C4-2B (cell line): ENCODE measurements at regions not wholly inside any gene's neighbourhood (a gene's known extent, or its start where the extent isn't known, plus 50 kb on each side); places are given as distances from the start of the nearest gene placed in this dataset.
"Not testable (repeated sequence)": the region's sequence is repeated elsewhere in the genome, so short reads cannot be mapped to it uniquely, and the experiment has no call there.

Source experiments
- ZFX ChIP-seq: fragments of 450-650 bp; IDR thresholded peaks from 2 replicates; pipeline ENCODE4 v1.6.1; 2017
- TF ChIP-seq, protein P1 (sequence below): fragments of 450-650 bp; conservative IDR thresholded peaks from 2 replicates; pipeline ENCODE4 v1.5.1; 2017; ENCODE audit warnings: mild to moderate bottlenecking

- TF ChIP-seq, protein P1, sequence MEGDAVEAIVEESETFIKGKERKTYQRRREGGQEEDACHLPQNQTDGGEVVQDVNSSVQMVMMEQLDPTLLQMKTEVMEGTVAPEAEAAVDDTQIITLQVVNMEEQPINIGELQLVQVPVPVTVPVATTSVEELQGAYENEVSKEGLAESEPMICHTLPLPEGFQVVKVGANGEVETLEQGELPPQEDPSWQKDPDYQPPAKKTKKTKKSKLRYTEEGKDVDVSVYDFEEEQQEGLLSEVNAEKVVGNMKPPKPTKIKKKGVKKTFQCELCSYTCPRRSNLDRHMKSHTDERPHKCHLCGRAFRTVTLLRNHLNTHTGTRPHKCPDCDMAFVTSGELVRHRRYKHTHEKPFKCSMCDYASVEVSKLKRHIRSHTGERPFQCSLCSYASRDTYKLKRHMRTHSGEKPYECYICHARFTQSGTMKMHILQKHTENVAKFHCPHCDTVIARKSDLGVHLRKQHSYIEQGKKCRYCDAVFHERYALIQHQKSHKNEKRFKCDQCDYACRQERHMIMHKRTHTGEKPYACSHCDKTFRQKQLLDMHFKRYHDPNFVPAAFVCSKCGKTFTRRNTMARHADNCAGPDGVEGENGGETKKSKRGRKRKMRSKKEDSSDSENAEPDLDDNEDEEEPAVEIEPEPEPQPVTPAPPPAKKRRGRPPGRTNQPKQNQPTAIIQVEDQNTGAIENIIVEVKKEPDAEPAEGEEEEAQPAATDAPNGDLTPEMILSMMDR: not testable (repeated sequence)
- not testable (repeated sequence) for TF ChIP-seq ZFX
Measured at GRCh38 chr12:87531213-87531612, 498.0 kb downstream of the C12orf50 start.
